Liver (tissue), 2 donors: ENCODE measurements at regions not wholly inside any gene's neighbourhood (a gene's known extent, or its start where the extent isn't known, plus 50 kb on each side); places are given as distances from the start of the nearest gene placed in this dataset.

ENCODE experiments used
- CTCF ChIP-seq: fragments of 150-350 bp; IDR thresholded peaks from 2 replicates; pipeline ENCODE4 v1.5.1; 2017; ENCODE audit warnings: improper control_type of control experiment, low read depth, low read length; ENCODE audit not compliant: missing input control
- MAX ChIP-seq: IDR thresholded peaks from 2 replicates; pipeline ENCODE4 v1.6.1; 2016; ENCODE audit warnings: antibody characterized with exemption
- donor health status: healthy.

- TF ChIP-seq MAX, result no peak
- TF ChIP-seq CTCF, result no peak
Measured at GRCh38 chr6:4437342-4437741, 302.0 kb upstream of the ECI2 start.
